Stimulated activated CD4-positive, alpha-beta T cell treated with anti-CD3 and anti-CD28 coated beads, Interleukin-4, amount 100 ng/mL, for 4 hours (primary cell): ENCODE measurements at regions not wholly inside any gene's neighbourhood (a gene's known extent, or its start where the extent isn't known, plus 50 kb on each side); places are given as distances from the start of the nearest gene placed in this dataset.

Experiments used
- DNase-seq, 2 experiments: peaks; one replicate each; pipeline ENCODE4 v3.0.0-alpha.2; 2020

DNA sequence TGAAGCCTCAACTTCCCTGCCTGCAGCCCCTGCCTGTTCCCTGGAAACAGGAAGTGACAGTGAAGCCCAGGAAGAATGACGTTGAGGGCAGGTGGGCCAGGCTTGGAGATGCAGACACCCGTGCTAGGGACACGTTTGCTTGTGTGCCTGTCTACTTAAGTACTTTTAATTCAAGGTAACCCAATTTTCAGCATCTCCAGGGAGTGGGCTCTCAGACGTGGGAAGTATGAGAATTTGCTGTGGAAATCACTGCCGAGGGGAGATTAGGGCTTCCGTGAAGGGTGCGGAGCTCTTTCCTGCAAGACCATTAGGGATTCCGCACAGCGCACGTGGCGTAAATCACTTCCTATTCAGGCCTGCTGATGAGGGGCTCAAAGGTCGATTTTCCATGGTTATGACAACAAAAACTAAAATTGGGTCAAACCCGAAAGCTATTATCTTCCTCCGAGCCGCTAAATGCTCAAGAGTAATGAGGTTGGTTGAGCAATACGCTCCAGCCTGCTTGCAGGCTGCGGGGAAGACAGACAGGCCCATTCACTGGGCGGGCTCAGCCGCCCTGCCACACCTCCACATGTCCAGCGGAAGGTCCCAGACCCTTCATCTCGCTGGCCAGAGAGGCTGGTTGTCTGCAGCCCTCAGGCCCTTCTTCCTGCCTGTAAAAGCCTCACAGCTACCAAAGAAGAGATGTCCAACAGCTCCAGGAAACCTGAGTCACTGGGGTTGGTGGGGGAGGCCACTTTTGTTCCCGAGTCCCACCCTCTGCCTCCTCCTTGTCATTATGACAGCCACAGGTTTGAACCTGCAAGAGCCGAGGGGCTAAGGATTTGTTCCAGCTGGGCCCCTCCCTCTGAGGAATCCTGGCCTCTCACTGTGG lies 109.9 kb downstream of the RBFOX3 start:
- no peak for DNase-seq

DNA sequence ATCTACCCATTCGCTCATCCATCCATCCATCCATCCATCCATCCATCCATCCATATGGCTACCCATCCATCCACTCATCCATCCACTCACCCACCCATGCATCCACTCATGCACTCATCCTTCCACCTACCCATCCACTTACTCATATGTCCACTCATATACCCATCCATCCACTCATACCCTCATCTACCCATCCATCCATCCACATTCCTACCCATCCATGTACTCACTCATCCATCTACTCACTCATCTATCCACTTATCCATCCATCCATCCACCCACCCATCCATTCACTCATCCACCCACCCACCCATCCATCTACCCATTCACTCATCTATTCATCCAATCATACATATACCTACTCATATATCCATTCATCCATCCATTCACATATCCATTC lies 112.0 kb downstream of the RBFOX3 start:
- no peak for DNase-seq

DNA sequence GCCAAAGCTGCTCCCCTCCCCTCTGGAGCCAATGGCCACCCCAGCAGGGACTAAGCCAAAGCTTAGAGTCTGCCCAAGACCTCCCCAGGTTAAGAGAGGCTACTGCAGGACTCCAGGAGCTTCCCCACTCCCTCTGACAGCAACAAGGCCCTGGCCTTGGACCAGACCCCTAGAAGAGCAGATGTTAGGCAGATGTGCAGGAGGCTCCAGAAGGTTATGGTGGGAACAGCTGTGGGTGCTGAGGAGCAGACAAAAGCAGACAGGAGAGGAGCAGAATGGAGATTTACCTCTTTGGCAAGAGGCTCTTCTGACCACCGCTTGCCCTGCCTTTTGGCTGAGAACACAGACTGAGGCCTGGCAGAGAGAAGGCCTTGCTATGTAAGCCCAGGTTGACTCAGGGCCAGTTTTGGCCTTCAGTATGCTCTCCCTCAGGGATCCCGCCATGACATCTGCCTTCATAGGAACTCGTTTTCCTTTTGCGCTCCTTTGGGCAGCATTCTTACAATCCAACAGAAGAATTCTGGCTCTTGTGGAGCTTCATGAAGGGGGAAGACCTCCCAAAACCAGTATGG lies 113.0 kb downstream of the RBFOX3 start:
- no peak for DNase-seq

DNA sequence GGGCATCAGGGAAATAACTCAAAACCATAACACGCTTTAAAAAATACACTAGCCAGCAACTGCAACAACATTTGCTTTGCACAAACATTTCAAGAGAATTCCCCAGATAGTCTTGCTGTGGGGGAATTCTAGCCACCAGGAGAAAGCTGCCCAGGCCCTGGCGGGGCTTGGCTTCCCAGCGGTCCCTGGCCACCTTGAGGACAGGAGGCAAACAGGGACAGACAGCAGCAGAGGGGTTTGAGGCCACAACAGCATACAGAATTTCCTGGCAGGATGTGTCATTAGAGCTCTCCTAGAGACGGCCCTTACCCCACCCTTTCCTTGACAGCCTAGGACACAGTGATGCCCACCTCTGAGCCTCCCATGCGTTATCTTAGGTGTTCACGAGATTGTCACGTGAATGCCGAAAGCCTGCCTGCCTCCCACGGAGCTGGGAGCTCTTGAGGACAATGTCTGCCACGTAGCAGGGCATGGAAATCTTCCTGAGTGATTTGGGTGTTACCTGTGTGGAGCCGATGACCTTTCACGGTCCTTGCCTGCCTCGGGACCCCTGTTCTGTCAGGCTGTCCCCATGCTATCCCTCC lies 114.3 kb downstream of the RBFOX3 start:
- DNase-seq, result no peak

DNA sequence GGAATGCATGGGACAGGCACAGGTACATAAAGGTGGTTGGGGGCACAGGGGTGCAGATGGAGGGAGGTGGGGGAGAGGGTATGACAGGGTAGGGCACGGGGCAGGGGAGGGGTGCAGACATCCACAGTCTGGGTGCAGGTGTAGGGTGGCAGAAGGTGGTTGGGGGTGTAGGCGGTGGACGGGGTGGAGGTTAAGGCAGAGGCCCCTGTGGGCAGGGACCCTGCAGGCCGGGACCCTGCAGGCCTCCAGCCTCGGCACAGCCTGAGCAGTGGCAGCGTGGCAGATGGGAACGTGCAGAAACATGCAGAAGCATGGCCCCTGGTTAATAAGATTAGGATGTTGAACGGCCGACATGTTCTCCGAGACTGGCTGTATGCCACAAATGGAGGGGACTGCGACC lies 115.2 kb downstream of the RBFOX3 start:
- DNase-seq, result no peak

DNA sequence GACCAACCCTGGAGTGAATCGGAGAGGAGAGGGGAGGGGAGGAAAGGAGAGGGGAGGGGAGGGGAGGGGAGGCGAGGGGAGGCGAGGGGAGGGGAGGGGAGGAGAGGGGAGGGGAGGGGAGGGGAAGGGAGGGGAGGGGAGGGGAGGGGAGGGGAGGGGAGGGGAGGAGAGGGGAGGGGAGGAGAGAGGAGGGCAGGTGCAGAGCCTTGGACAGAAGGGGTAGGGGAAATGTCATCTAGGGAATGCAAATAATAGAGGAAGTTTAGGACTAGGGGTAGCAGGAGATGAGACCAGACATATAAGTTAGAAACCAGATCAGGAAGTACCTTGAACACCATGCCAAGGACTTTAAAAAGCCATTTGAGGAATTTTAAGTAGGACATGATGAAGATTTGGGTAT lies 119.8 kb downstream of the RBFOX3 start:
- DNase-seq, result no peak

DNA sequence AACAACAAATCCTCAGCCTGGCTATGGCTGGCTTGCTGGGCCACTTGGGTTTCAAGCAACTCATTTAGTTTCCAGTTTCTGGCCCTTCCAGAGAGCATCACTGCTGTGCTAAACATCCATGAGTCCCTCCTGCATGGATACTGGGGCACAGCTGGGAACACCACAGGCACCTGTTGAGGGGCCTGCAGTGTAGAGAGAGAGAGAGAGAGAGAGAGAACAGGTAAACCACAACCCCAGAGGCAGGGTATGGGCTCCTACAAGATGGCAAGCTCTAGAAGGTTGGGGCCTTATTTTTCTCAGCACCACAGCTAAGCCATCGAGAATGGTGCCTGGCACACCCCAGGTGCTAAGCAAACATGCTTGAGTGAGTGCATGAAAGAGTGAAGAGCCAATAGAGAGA lies 120.3 kb downstream of the RBFOX3 start:
- DNase-seq, result no peak

DNA sequence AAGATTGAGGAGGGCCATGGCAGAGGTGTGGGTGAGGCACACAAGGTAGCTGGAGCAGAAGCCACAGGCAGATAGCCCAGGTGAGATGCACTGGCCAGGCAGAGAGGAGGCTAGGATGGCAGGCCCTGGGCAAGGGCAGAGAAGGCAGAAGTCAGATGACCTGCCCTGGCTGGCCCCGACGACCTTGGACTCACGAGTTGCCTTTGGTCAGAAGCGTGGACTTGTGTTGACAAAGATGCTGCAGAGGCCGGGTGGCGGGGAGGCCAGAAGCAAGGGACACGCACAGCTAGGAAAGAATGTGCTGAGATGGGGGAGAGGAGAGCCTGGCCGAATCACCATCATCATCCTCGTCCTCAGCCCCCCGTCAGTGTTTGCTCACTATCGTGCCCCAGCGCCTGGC lies 123.7 kb downstream of the RBFOX3 start:
- no peak for DNase-seq

DNA sequence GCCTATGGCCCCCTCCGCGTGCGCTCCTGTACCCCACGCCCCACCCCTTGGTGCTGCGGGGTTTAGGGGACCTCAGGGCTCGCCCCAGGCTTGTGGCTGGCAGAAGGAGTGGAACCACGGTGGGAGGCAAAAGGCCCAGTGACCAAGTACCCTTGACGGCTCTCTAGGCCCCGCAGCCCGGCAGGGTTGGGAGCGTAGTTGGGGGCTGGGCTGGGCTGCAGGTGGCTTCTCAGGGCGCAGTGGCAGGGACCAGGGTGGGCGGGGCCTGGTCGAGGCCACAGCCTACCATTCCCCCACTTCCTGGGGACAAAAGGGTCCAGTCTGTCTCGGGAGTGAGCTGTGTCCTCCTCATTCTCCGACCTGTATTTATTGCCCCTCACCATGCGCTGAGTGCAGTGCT lies 124.9 kb downstream of the RBFOX3 start:
- no peak for DNase-seq

DNA sequence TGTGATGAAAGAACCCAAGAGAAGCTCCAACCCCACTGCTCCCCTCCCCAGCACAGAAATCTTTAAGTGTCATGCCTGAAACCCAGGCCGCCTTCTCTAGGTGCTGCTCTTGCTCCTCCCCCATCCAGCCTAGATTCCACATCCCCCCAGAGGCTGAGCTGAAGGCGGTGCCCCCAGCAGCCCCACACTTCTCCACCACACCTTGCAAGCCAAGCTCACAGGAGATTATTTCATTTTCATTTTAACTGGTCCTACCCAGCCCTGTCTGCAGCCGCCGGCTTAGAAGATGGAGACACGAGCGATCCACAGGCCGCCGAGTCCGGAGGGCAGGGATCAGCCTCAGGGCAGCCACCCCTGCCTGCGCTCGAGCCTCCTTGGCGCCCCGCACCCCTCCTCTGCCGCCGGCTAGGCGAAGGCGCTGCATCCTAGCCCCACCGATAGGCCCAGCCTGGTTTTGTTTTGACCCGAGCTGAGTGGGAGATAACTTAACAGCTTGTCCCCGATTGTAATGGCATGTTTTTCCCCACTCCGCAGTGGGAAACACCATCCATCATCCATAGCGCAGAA lies 125.3 kb downstream of the RBFOX3 start:
- DNase-seq, result no peak

DNA sequence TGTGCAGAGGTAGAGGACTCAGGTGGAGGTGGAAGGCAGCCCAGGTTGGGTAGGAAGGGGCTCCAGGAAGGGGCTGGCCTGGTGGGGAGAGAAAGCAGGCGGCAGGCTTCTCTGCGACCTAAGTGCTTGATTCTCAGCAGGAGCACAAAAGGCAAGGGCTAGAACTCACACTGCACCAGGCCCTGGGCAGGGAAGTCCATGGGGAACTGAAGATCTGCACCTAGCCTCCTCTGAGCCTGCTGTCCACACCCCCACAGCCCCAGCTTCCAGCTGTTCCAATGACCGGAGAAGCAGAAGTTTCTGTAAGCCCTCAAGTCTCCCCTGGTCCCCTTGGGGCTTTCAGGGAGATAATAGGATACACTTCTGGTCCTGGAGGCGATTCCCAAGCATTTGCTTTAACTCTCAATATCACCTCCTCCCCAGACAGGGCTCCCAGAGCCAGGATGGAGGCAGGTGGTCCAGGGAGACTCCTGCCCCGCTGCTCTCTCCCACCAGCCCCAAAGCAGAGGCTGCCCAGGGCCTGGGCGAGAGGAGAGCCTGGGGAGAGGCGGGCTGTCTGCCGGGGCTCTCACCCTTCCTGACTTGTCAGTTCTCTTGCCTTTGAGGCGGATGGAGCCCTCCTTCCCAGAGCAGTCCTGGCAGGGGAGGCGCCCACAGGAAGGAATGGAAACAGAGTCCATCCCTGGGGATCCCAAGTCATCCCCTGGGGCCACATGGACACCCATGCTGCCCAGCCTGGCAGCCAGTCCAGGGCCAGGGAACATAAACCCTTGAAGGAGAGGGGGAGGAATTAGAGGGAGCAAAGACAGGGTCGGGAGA lies 126.0 kb downstream of the RBFOX3 start:
- DNase-seq, result no peak

DNA sequence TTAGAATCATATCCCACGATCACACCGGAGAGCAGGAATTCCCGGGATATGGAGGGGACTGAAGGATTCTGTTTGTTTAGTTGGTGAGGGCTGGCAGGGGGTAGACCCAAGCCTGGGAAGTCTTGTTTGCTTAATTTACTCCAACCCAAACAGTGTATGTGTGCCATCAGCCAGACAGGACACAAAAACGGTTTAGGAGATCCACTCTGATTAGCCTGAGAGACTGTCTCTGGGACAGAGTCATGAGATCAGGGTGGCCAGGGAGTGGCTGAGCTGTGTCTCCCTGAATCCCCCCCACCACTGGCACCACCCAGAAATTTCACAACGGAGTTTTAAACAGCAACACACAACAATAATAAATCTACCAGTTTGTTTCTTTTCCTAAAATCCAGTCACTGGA lies 127.0 kb downstream of the RBFOX3 start:
- DNase-seq, result no peak

DNA sequence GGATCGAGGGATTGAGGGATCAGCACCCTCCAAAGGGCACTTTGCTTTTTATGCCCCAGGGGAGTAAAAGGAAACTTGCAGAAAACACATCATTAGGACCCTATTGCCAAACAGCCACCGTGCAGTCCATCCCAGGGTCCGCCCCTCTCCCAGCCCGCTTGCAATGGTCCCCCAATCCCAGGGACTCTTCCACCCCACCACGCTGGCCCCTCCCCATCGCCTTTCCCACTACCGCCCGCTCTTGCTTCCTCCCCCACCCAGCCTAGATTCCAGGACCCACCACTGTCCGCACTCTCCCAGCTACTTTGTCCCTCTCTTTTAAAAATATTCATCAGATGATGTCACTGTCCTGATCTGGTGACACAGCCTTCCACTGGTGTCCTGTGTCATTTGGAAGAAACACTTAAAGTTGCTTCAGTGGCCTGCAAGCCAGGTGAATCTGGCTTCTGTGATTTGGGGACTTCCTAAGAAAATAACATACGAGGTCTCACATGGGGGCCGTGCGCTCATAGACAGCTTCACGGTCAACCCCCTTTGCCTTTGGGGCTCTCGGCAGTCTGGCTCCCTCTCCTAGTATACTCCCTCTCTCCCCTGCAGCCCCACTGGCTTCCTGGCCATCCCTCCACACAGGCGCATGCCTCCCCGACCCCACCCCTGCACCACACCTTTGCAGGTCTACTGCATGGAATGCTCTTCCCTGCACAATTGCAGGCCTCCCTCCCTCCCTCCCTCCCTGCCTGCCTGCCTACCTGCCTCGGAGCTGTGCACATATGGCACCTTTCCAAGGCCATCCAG lies 127.9 kb downstream of the RBFOX3 start:
- DNase-seq, result no peak

DNA sequence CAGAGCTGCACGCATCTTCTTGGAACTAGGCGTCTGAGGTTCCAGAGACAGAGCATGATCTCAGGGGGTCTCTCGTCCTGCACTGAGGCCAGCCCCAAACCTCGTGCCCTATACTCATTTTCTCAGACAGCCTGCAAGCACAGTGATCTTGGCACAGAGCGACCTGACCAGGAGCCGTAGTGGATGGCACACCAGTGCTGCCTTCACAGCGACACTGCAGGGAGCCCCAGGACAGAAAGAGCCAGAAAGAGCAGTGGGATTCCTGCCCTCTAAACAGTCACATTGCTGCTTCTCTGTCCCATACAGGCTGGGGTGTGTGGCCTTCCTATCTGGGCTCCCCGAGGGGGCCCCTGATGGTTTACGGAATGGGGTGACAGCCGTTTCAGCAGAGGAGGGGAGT lies 131.0 kb downstream of the RBFOX3 start:
- no peak for DNase-seq

DNA sequence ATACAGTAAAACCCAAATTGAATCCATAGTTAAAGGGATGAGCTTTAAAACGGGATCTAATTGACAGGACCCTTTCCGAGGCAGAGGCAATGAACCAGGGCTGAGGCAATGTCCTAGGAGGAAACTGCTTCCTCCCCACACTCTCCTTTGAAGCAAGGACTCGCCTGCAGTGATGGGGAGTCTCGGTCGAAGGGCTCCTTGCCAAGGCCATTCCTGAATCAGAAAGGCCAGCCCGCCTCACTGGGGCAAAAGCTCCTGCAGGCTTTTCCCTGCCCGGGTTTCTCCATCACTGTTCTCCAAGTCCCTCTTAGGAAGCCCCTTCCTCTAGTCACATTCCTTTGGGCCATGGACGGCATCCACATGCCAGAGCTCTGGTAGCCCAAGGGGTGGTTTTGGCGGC lies 132.0 kb downstream of the RBFOX3 start:
- DNase-seq, result no peak

DNA sequence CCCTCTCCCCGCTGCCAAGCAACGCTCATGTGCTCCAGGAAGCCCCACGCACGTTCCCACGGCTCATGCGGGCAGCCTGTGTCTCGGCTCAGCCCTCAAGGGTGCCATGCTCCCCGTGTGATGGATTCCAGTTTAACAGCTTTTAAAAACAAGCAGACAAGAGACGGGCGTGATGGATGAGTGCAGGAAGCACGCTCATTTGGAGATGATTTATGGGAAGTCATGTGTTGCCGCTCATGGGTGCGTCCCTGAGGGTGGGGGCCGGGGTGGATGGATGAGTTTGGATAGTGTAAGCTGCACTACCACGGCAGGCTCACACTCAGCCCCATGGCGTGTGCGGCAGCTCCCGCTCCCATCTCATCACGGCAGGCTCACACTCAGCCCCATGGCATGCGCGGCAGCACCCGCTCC lies 132.8 kb downstream of the RBFOX3 start:
- no peak for DNase-seq

DNA sequence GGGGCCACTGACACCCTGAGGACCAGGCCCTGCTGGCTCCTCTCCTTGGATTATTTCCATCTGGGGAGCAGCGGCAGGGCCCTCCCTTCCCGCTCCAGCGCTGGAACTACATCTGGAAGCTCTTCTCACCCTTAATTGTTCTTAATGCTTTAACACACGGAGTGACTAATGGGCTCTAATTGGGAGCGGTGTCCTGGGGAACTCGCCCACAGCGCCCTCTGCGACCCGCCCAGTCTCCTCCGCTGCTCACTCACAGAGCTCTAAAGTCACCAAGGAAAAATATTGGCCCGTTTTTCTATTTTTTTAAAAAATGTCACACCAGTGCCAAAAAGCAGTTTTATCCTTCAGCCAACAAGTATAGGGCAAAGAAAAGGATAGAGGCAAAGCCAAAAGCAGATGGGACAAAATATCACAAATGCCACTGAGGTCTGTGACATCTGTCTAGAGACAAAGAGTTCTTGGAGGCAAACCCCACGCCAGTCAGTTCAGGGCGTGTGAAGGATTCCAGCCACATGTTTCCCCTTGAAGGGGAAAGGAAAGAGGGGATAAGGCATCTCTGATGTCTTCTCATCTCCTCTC lies 134.7 kb downstream of the RBFOX3 start:
- DNase-seq, result no peak

DNA sequence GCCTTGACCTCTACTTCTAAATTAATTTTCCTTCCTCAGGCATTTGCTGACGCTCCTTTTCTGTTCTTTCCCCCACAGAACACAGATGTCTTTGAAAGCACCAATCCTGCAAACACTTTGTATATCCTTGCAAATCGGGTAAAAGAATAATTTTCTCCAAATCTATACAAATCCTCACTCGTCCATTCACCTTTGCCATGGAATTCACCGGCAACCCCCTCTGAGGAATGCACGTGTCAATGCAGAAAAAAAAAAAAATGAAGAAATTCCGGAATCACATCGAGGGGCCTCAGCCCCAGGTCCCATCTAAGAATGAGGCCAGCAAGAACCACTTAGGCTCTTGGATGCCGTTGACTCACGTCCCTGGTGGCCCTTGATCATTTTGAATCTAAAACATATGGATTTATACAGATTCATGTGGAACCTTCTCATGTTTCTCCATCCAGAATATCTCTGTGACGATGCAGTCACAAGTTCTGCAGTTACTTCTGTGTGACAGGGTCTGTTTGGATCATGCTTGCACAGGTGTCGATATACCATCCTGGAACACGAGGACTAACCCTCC lies 136.9 kb downstream of the RBFOX3 start:
- DNase-seq, result no peak

DNA sequence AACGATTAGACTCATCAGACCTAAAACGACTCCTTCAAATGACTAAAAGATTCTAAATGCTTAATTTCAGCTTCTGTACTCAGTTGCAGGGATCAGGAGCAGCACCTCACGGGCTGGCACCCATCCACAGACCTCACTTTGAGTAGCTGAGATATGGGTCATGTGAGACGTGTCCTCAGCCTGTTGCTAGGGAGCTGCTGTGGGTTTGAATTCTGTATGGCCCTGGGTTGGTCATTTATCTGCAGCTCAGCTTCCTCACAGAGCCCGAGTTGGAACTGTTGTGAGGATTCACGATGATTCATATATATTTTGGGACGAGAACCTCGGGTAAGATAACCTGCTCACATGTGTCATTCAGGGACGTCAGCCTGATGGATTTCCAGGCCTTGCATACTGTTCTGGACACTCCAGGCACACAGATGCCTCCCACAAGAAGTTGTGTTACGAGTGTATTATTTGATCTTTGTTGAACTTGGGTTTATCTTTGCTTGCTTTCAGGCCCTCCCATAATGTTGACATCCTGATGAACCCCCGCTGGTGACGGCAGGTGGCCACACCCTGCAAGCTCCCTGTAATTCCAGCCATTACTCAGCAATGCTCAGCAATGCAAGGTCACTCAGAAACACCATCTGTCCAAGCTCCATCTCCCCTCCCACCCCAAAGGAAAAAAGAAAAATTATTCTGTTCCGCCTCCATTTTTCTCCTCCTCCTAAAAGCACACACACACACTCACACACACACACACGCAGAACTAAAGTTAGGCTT lies 137.6 kb downstream of the RBFOX3 start:
- DNase-seq, result no peak

DNA sequence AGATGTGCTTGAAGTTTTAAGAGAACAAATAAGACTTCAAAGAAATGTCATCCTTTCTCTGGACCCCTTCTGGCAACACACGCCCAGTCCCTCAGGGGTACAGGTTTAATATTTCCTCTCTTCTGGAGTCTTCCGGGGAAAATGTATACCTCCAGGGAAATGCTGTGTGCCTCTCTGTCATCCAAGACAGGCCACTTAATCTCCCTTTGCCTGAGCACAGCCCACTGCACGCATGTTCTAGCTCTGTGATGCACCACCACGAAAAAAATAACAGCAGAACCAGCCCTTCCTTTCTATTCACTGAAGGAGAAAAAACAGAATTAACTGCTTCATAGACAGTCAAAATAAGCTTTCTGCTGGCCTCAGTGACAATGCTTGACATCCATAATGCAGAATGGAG lies 140.1 kb downstream of the RBFOX3 start:
- no peak for DNase-seq

DNA sequence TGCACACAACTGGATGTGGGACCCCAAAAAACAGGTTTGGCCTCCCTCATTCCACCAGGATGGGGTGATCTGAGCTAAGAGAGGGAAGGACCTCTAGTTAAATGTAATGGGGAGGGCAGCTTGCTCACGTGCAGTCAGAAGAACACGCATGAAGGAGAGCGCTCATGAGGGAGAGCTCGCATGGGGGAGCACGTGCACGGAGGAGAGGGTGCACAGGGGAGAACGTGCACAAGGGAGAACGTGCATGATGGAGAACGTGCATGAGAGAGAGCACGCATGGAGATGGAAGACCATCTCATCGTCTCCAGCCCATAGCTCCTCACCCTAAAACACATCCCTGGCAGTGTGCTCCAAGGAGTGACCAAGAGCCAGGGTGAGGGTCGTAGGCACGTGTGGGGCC lies 141.2 kb downstream of the RBFOX3 start:
- DNase-seq, result no peak
